H9 (cell line): ENCODE measurements at regions not wholly inside any gene's neighbourhood (a gene's known extent, or its start where the extent isn't known, plus 50 kb on each side); places are given as distances from the start of the nearest gene placed in this dataset.
A peak's percentile ranks its signal among the peaks of the same experiment; 100 is the strongest.

ENCODE experiments used
- DNase-seq: peaks from one replicate; pipeline ENCODE4 v3.0.0-alpha.2; 2017
- H2AFZ ChIP-seq: one replicate; pipeline ENCODE4 v1.6.1; 2013; ENCODE audit warnings: mild to moderate bottlenecking, low read length, control low read depth, moderate library complexity
- H2AK5ac ChIP-seq: 2 replicates; pipeline ENCODE4 v1.6.1; 2013; ENCODE audit warnings: low read length, control low read depth, mixed read lengths; ENCODE audit not compliant: insufficient read length
- H2BK120ac ChIP-seq: one replicate; pipeline ENCODE4 v1.6.1; 2013; ENCODE audit warnings: low read depth, mild to moderate bottlenecking, low read length, control low read depth, inconsistent platforms; ENCODE audit not compliant: poor library complexity, severe bottlenecking
- H2BK12ac ChIP-seq: 2 replicates; pipeline ENCODE4 v1.6.1; 2013; ENCODE audit warnings: low read length, control low read depth, mixed read lengths, low read depth; ENCODE audit not compliant: insufficient read length
- H2BK15ac ChIP-seq: 2 replicates; pipeline ENCODE4 v1.6.1; 2013; ENCODE audit warnings: low read depth, low read length, control low read depth
- H2BK20ac ChIP-seq: one replicate; pipeline ENCODE4 v1.6.1; 2013; ENCODE audit warnings: low read depth, mild to moderate bottlenecking, low read length, control low read depth, inconsistent platforms; ENCODE audit not compliant: poor library complexity, severe bottlenecking
- H2BK5ac ChIP-seq: 2 replicates; pipeline ENCODE4 v1.6.1; 2013; ENCODE audit warnings: low read length, control low read depth, mixed read lengths; ENCODE audit not compliant: insufficient read length
- H3K14ac ChIP-seq: 2 replicates; pipeline ENCODE4 v1.6.1; 2013; ENCODE audit warnings: low read length, control low read depth; ENCODE audit not compliant: insufficient read depth
- H3K18ac ChIP-seq: 2 replicates; pipeline ENCODE4 v1.6.1; 2013; ENCODE audit warnings: low read depth, mild to moderate bottlenecking, mixed read lengths, low read length, control low read depth; ENCODE audit not compliant: insufficient read length
- H3K23ac ChIP-seq: 2 replicates; pipeline ENCODE4 v1.6.1; 2013; ENCODE audit warnings: low read length, control low read depth, mixed read lengths, low read depth; ENCODE audit not compliant: insufficient read length
- H3K23me2 ChIP-seq: 2 replicates; pipeline ENCODE4 v1.6.1; 2013; ENCODE audit warnings: low read depth, mild to moderate bottlenecking, mixed read lengths, low read length, control low read depth; ENCODE audit not compliant: insufficient read length, poor library complexity, severe bottlenecking
- H3K27ac ChIP-seq: 2 replicates; pipeline ENCODE4 v1.5.1; 2013; ENCODE audit warnings: low read length, control low read depth, mixed read lengths, low read depth; ENCODE audit not compliant: insufficient read length
- H3K27me3 ChIP-seq: 2 replicates; pipeline ENCODE4 v1.6.1; 2013; ENCODE audit warnings: low read length, control low read depth, inconsistent platforms; ENCODE audit not compliant: insufficient read depth
- H3K4ac ChIP-seq: 2 replicates; pipeline ENCODE4 v1.6.1; 2013; ENCODE audit warnings: low read depth, mild to moderate bottlenecking, control low read depth, inconsistent platforms, low read length, moderate library complexity
- H3K4me1 ChIP-seq: 2 replicates; pipeline ENCODE4 v1.6.1; 2013; ENCODE audit warnings: low read length, control low read depth, inconsistent platforms; ENCODE audit not compliant: insufficient read depth
- H3K4me2 ChIP-seq: 2 replicates; pipeline ENCODE4 v1.6.1; 2013; ENCODE audit warnings: low read length, control low read depth, mixed read lengths; ENCODE audit not compliant: insufficient read length, insufficient read depth
- H3K56ac ChIP-seq: 2 replicates; pipeline ENCODE4 v1.6.1; 2013; ENCODE audit warnings: low read depth, mild to moderate bottlenecking, mixed read lengths, low read length, control low read depth; ENCODE audit not compliant: insufficient read length
- H3K79me1 ChIP-seq: 2 replicates; pipeline ENCODE4 v1.6.1; 2013; ENCODE audit warnings: low read depth, mild to moderate bottlenecking, moderate library complexity, low read length, control low read depth, inconsistent platforms; ENCODE audit not compliant: insufficient read depth, poor library complexity, severe bottlenecking
- H3K79me2 ChIP-seq: 2 replicates; pipeline ENCODE4 v1.6.1; 2013; ENCODE audit warnings: low read length, control low read depth, inconsistent platforms; ENCODE audit not compliant: insufficient read depth
- H3K9ac ChIP-seq: 2 replicates; pipeline ENCODE4 v1.6.1; 2013; ENCODE audit warnings: low read length, control low read depth, mixed read lengths; ENCODE audit not compliant: insufficient read length; ENCODE audit errors: extremely low read depth
- H3K9me3 ChIP-seq: one replicate; pipeline ENCODE4 v1.6.1; 2013; ENCODE audit warnings: low read depth, low read length, inconsistent platforms; ENCODE audit not compliant: control insufficient read depth
- H3T11ph ChIP-seq: one replicate; pipeline ENCODE4 v1.6.1; 2013; ENCODE audit warnings: mild to moderate bottlenecking, low read length, control low read depth, inconsistent platforms
- H4K20me1 ChIP-seq: one replicate; pipeline ENCODE4 v1.6.1; 2013; ENCODE audit not compliant: control insufficient read depth, insufficient read length, insufficient read depth
- H4K5ac ChIP-seq: 2 replicates; pipeline ENCODE4 v1.6.1; 2013; ENCODE audit warnings: low read depth, mild to moderate bottlenecking, mixed read lengths, low read length, control low read depth; ENCODE audit not compliant: insufficient read length
- H4K8ac ChIP-seq: replicated peaks from 2 replicates; pipeline ENCODE4 v1.6.1; 2013; ENCODE audit warnings: low read length, control low read depth, mixed read lengths, low read depth; ENCODE audit not compliant: insufficient read length
- H4K91ac ChIP-seq: 2 replicates; pipeline ENCODE4 v1.6.1; 2013; ENCODE audit warnings: low read depth, mild to moderate bottlenecking, moderate library complexity, mixed read lengths, low read length, control low read depth; ENCODE audit not compliant: insufficient read length
- H3K27ac Mint-ChIP-seq, 3 experiments: 2 replicates in 2 of 3; 3 replicates in 1 of 3; pipeline ENCODE4 v1.8.0; 2020 to 2021; ENCODE audit warnings: mixed read lengths in 3 of 3, mild to moderate bottlenecking in 1 of 3, moderate library complexity in 1 of 3
- H3K27me3 Mint-ChIP-seq: 2 replicates; pipeline ENCODE4 v1.8.0; 2021; ENCODE audit warnings: low read depth, mild to moderate bottlenecking, moderate library complexity, mixed read lengths
- H3K36me3 Mint-ChIP-seq, 3 experiments: 2 replicates in 2 of 3; 3 replicates in 1 of 3; pipeline ENCODE4 v1.8.0; 2020 to 2021; ENCODE audit warnings: low read depth in 3 of 3, mixed read lengths in 3 of 3; ENCODE audit not compliant: insufficient read depth in 1 of 3
- H3K4me1 Mint-ChIP-seq, 2 experiments: 2 replicates each; pipeline ENCODE4 v1.8.0; 2020; ENCODE audit warnings: mixed read lengths in 2 of 2
- H3K4me3 Mint-ChIP-seq, 2 experiments: 2 replicates in 1 of 2; 3 replicates in 1 of 2; pipeline ENCODE4 v1.8.0; 2020 to 2021; ENCODE audit warnings: mild to moderate bottlenecking in 2 of 2, mixed read lengths in 2 of 2, moderate library complexity in 1 of 2
- H3K9me3 Mint-ChIP-seq, 2 experiments: 2 replicates in 1 of 2; 3 replicates in 1 of 2; pipeline ENCODE4 v1.8.0; 2020; ENCODE audit warnings: mild to moderate bottlenecking in 2 of 2, mixed read lengths in 2 of 2, moderate library complexity in 1 of 2
- CTCF ChIP-seq: fragments of 200-600 bp; sonication (generic); conservative IDR thresholded peaks from 3 replicates; pipeline ENCODE4 v1.8.0; 2021; ENCODE audit warnings: antibody characterized with exemption, mild to moderate bottlenecking
- WGBS: extraction: QIAGEN DNeasy Blood & Tissue Kit; methylation state at CpG from one replicate; pipeline ENCODE4 v1.1.7; 2013; ENCODE audit warnings: missing lambda C conversion rate, low lambda C conversion rate, mixed read lengths; ENCODE audit not compliant: insufficient read length; ENCODE audit errors: extremely low coverage; 5-methylcytosine and 5-hydroxymethylcytosine counted together

GRCh38 chr14:106417224-106418049 lies 891.1 kb downstream of the TMEM121 start:
- Mint-ChIP-seq H3K27ac (no peak overlapping the region), H3K9me3 (peaks cover 62 to 73% of the 10 kb centered on the region in 2 experiments), H3K27me3 (no peaks in the 10 kb centered on the region; the same call in 1 of the 2 replicates), H3K4me3 (no peak overlapping the region), H3K36me3 (peaks cover 16 to 20% (median 16%) of the 10 kb centered on the region in 3 experiments; a peak in 6 of 7 replicates), H3K4me1 (no peaks in the 10 kb centered on the region)
- Histone ChIP-seq H3K23ac (no peak overlapping the region), H3T11ph (no peak overlapping the region), H4K8ac (no peak overlapping the region), H2BK15ac (no peak overlapping the region), H2BK12ac (no peak overlapping the region), H4K20me1 (no peaks in the 10 kb centered on the region), H4K5ac (no peak overlapping the region), H3K23me2 (no peaks in the 10 kb centered on the region), H3K79me1 (no peaks in the 10 kb centered on the region), H3K4ac (no peak overlapping the region), H3K14ac (no peak overlapping the region), H2BK5ac (no peak overlapping the region), H3K4me2 (no peak overlapping the region), H3K27ac (no peak overlapping the region), H2BK120ac (no peak overlapping the region), H3K79me2 (no peaks in the 10 kb centered on the region; the same call in 1 of the 2 replicates), H2AFZ (no peak overlapping the region), H3K27me3 (no peaks in the 10 kb centered on the region), H2BK20ac (no peak overlapping the region), H3K9ac (no peak overlapping the region), H3K9me3 (peaks cover 42% of the 10 kb centered on the region), H4K91ac (no peak overlapping the region), H3K56ac (no peak overlapping the region), H3K18ac (no peak overlapping the region), H2AK5ac (no peak overlapping the region), H3K4me1 (no peaks in the 10 kb centered on the region)
- DNase-seq, result peak; percentile 32
- TF ChIP-seq CTCF, result peak; percentile 64
- no CpG with 5 or more reads among the region's 13 CpGs for WGBS
